ENCODE measurements at regions not wholly inside any gene's neighbourhood (a gene's known extent, or its start where the extent isn't known, plus 50 kb on each side); places are given as distances from the start of the nearest gene placed in this dataset.

- TF ChIP-seq, protein P1, sequence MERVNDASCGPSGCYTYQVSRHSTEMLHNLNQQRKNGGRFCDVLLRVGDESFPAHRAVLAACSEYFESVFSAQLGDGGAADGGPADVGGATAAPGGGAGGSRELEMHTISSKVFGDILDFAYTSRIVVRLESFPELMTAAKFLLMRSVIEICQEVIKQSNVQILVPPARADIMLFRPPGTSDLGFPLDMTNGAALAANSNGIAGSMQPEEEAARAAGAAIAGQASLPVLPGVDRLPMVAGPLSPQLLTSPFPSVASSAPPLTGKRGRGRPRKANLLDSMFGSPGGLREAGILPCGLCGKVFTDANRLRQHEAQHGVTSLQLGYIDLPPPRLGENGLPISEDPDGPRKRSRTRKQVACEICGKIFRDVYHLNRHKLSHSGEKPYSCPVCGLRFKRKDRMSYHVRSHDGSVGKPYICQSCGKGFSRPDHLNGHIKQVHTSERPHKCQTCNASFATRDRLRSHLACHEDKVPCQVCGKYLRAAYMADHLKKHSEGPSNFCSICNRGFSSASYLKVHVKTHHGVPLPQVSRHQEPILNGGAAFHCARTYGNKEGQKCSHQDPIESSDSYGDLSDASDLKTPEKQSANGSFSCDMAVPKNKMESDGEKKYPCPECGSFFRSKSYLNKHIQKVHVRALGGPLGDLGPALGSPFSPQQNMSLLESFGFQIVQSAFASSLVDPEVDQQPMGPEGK (CRISPR knock-in tag; IDR thresholded peaks at IDR 0.05; ENCODE audit: borderline replicate concordance): no peak
- TF ChIP-seq RARB (CRISPR knock-in tag; IDR thresholded peaks at IDR 0.05): no peak
- TF ChIP-seq, protein P2, sequence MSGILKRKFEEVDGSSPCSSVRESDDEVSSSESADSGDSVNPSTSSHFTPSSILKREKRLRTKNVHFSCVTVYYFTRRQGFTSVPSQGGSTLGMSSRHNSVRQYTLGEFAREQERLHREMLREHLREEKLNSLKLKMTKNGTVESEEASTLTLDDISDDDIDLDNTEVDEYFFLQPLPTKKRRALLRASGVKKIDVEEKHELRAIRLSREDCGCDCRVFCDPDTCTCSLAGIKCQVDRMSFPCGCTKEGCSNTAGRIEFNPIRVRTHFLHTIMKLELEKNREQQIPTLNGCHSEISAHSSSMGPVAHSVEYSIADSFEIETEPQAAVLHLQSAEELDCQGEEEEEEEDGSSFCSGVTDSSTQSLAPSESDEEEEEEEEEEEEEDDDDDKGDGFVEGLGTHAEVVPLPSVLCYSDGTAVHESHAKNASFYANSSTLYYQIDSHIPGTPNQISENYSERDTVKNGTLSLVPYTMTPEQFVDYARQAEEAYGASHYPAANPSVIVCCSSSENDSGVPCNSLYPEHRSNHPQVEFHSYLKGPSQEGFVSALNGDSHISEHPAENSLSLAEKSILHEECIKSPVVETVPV (CRISPR knock-in tag; IDR thresholded peaks at IDR 0.05): no peak
These were observed 76.4 kb upstream of the OSBPL11 start for GRCh38 chr3:125671461-125672243.
